HCT116 (cell line): ENCODE measurements at regions not wholly inside any gene's neighbourhood (a gene's known extent, or its start where the extent isn't known, plus 50 kb on each side); places are given as distances from the start of the nearest gene placed in this dataset.

Experiments
- ATAC-seq: fragments of 200-7000 bp; cut with Tn5 transposase; 2 replicates; pipeline ENCODE4 v1.9.1; 2020; ENCODE audit warnings: mild to moderate bottlenecking, moderate library complexity
- BruUV-seq: library from RNA; stranded (reverse); fragments of 400-500 nt; replicated peaks from 2 replicates; lab custom pipeline; 2021; lab: Mats Ljungman, UMichigan
- CTCF ChIA-PET: fragments of 300-600 bp; sonication (Branson Sonifier 250); formaldehyde crosslinking; loops from one replicate; lab custom pipeline; 2021; ENCODE audit warnings: antibody characterized with exemption; lab: Charles Lee
- POLR2A ChIA-PET: fragments of 300-600, 350-600 bp; sonication (Branson Sonifier 250); formaldehyde crosslinking; loops from one replicate; lab custom pipeline; 2021; ENCODE audit warnings: antibody characterized with exemption; lab: Charles Lee
- RAD21 ChIA-PET, 2 experiments: fragments of 300-600 bp; sonication (Branson Sonifier 250); formaldehyde crosslinking; loops; one replicate each; lab custom pipeline; 2023; ENCODE audit warnings: low total read pairs in 2 of 2; ENCODE audit not compliant: uncharacterized antibody in 2 of 2, unreplicated experiment in 2 of 2, low non-redundant PET in 1 of 2; lab: Charles Lee
- DNase-seq: peaks from one replicate; pipeline ENCODE4 v3.0.0-alpha.2; 2010; ENCODE audit warnings: low read depth, low spot score
- H2AFZ ChIP-seq: fragments of 200-600 bp; shearing (Covaris generic), sonication (generic); 2 replicates; pipeline ENCODE4 v1.6.1; 2017; ENCODE audit warnings: low read depth, mixed run types, mixed read lengths, antibody characterized with exemption, low read length; ENCODE audit not compliant: poor library complexity, severe bottlenecking
- H3K27ac ChIP-seq: 2 replicates; pipeline ENCODE4 v1.5.1; 2012; ENCODE audit warnings: low read depth, low read length
- H3K27me3 ChIP-seq: fragments of 200-600 bp; sonication (generic); 2 replicates; pipeline ENCODE4 v1.6.1; 2016; ENCODE audit warnings: mixed run types, low read length, mixed read lengths; ENCODE audit not compliant: insufficient read depth
- H3K36me3 ChIP-seq, 2 experiments: fragments of 200-500 bp in 1 of 2; fragments of 200-600 bp in 1 of 2; sonication (Bioruptor generic) in 1 of 2; sonication (generic) in 1 of 2; 2 replicates each; pipeline versions ENCODE4 v1.5.1 to v1.6.1; 2014 to 2016; ENCODE audit warnings: low read length in 2 of 2, inconsistent platforms in 1 of 2, mixed read lengths in 1 of 2, mixed run types in 1 of 2; ENCODE audit not compliant: insufficient read depth in 2 of 2, control insufficient read depth in 1 of 2
- H3K4me1 ChIP-seq, 2 experiments: fragments of 200-600 bp in 1 of 2; sonication (generic) in 1 of 2; 2 replicates each; pipeline versions ENCODE4 v1.5.1 to v1.6.1; 2012 to 2017; ENCODE audit warnings: low read length in 2 of 2, inconsistent platforms in 1 of 2, mild to moderate bottlenecking in 1 of 2, mixed read lengths in 1 of 2, mixed run types in 1 of 2, moderate library complexity in 1 of 2; ENCODE audit not compliant: insufficient read depth in 2 of 2, control insufficient read depth in 1 of 2
- H3K4me2 ChIP-seq: fragments of 200-600 bp; sonication (generic); 2 replicates; pipeline ENCODE4 v1.6.1; 2017; ENCODE audit warnings: mixed run types, low read length, mixed read lengths
- H3K4me3 ChIP-seq, 2 experiments: fragments of 200-600 bp in 1 of 2; sonication (generic) in 1 of 2; replicated peaks in 1 of 2; 2 replicates each; pipeline ENCODE4 v1.5.1; 2011 to 2016; ENCODE audit warnings: low read length in 2 of 2, control low read depth in 1 of 2, low read depth in 1 of 2, mild to moderate bottlenecking in 1 of 2, mixed read lengths in 1 of 2, mixed run types in 1 of 2
- H3K79me2 ChIP-seq: fragments of 200-600 bp; sonication (generic); 2 replicates; pipeline ENCODE4 v1.6.1; 2017; ENCODE audit warnings: mild to moderate bottlenecking, mixed run types, low read length, moderate library complexity, mixed read lengths; ENCODE audit not compliant: insufficient read depth
- H3K9ac ChIP-seq: fragments of 200-600 bp; sonication (generic); 2 replicates; pipeline ENCODE4 v1.6.1; 2016; ENCODE audit warnings: low read length, mixed read lengths
- H3K9me2 ChIP-seq: fragments of 200-600 bp; sonication (generic), shearing (Covaris generic); 2 replicates; pipeline ENCODE4 v1.6.1; 2017; ENCODE audit warnings: mixed run types, mild to moderate bottlenecking, moderate library complexity; ENCODE audit not compliant: insufficient read depth
- H3K9me3 ChIP-seq, 2 experiments: fragments of 200-500 bp in 1 of 2; fragments of 200-600 bp in 1 of 2; sonication (Bioruptor generic) in 1 of 2; sonication (generic) in 1 of 2; 2 replicates each; pipeline ENCODE4 v1.6.1; 2014 to 2017; ENCODE audit warnings: low read length in 2 of 2, mixed read lengths in 2 of 2, inconsistent platforms in 1 of 2, low read depth in 1 of 2, mild to moderate bottlenecking in 1 of 2, mixed run types in 1 of 2, moderate library complexity in 1 of 2; ENCODE audit not compliant: control insufficient read depth in 1 of 2, insufficient read depth in 1 of 2
- H4K20me1 ChIP-seq: fragments of 200-600 bp; sonication (generic), shearing (Covaris generic); 2 replicates; pipeline ENCODE4 v1.6.1; 2017; ENCODE audit warnings: mixed run types, mild to moderate bottlenecking, moderate library complexity; ENCODE audit not compliant: insufficient read depth
- EGR1 ChIP-seq: IDR thresholded peaks from 2 replicates; pipeline ENCODE4 v1.6.1; 2012; ENCODE audit warnings: low read depth
- ELF1 ChIP-seq: IDR thresholded peaks from 2 replicates; pipeline ENCODE4 v1.6.1; 2012; ENCODE audit warnings: low read depth, borderline replicate concordance
- EZH2 ChIP-seq: fragments of 200-600 bp; sonication (generic); IDR thresholded peaks from 2 replicates; pipeline ENCODE4 v1.6.1; 2017; ENCODE audit warnings: antibody characterized with exemption, mixed run types
- EZH2phosphoT487 ChIP-seq: fragments of 200-600 bp; IDR thresholded peaks from 2 replicates; pipeline ENCODE4 v1.6.1; 2018; ENCODE audit warnings: antibody characterized with exemption, borderline replicate concordance
- JUND ChIP-seq: IDR thresholded peaks from 2 replicates; pipeline ENCODE4 v1.6.1; 2012
- POLR2AphosphoS5 ChIP-seq: IDR thresholded peaks from 2 replicates; pipeline ENCODE4 v1.6.1; 2011; ENCODE audit warnings: mild to moderate bottlenecking, low read depth, low read length, moderate library complexity
- SIN3A ChIP-seq: IDR thresholded peaks from 2 replicates; pipeline ENCODE4 v1.6.1; 2012; ENCODE audit warnings: low read depth
- SP1 ChIP-seq: IDR thresholded peaks from 2 replicates; pipeline ENCODE4 v1.6.1; 2012; ENCODE audit warnings: low read depth
- TCF7L2 ChIP-seq: IDR thresholded peaks from 2 replicates; pipeline ENCODE4 v1.7.0; 2011; ENCODE audit warnings: borderline replicate concordance, inconsistent platforms; ENCODE audit not compliant: insufficient read depth, insufficient read length; ENCODE audit errors: extremely low read depth
- YY1 ChIP-seq: IDR thresholded peaks from 2 replicates; pipeline ENCODE4 v1.6.1; 2011; ENCODE audit warnings: low read length, low read depth, moderate library complexity, mild to moderate bottlenecking; ENCODE audit not compliant: insufficient replicate concordance; ENCODE audit errors: extremely low read depth
- ZFX ChIP-seq: fragments of 450-650 bp; IDR thresholded peaks from 2 replicates; pipeline ENCODE4 v1.6.1; 2017
- intact Hi-C: fragments of 100-400 bp; cut with micrococcal nuclease; formaldehyde crosslinking; loops from 2 replicates; pipeline ENCODE4 v1.10.0; 2022
- TF ChIP-seq, protein P1 (sequence below): IDR thresholded peaks from 2 replicates; pipeline ENCODE4 v1.6.1; 2011; ENCODE audit warnings: mild to moderate bottlenecking, low read length, moderate library complexity; ENCODE audit not compliant: insufficient replicate concordance; ENCODE audit errors: extremely low read depth
- TF ChIP-seq, protein P2 (sequence below), 3 experiments: fragments of 200-600 bp in 1 of 3; sonication (generic) in 1 of 3; IDR thresholded peaks in 2 of 3; conservative IDR thresholded peaks in 1 of 3; 2 replicates each; pipeline ENCODE4 v1.5.1; 2012 to 2017; ENCODE audit warnings: low read depth in 2 of 3, low read length in 2 of 3, antibody characterized with exemption in 1 of 3, borderline replicate concordance in 1 of 3, control low read depth in 1 of 3, mild to moderate bottlenecking in 1 of 3, mixed read lengths in 1 of 3, mixed run types in 1 of 3, moderate library complexity in 1 of 3; ENCODE audit not compliant: insufficient read depth in 1 of 3
- TF ChIP-seq, protein P3 (sequence below): IDR thresholded peaks from 2 replicates; pipeline ENCODE4 v1.6.1; 2012

DNA sequence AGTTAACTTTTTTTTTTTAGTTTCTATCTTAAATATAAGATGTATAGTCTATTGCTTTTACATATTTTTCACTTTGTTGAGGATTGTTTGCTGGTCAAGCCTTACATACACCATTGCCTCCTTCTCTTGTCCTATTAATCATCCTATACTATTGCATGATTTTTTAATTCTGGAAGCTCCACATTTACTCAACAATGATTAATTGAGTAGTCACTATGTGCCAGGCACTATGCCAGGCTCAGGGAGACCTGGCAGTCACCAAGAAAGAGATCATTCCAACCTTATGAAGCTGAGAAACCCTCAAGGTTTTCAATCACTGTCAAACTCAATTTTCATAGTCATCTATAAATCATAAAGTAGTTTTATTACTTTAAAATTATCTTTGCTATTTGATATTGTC lies 626.2 kb downstream of the IGSF11 start:
- no peaks in the 10 kb centered on the region for H3K27me3 ChIP-seq
- intact Hi-C loops, result no loop called here
- no peak for ATAC-seq
- no peaks in the 10 kb centered on the region for H3K79me2 ChIP-seq
- H4K20me1 ChIP-seq, result no peaks in the 10 kb centered on the region
- ChIA-PET POLR2A (no interaction called here), RAD21 (no interaction called here), CTCF (no interaction called here)
- H3K36me3 ChIP-seq, result no peaks in the 10 kb centered on the region
- H3K9me3 ChIP-seq, result no peaks in the 10 kb centered on the region
- no peak overlapping the region for H2AFZ ChIP-seq
- no peaks in the 10 kb centered on the region for H3K4me1 ChIP-seq
- H3K9me2 ChIP-seq, result no peaks in the 10 kb centered on the region
- H3K4me3 ChIP-seq, result no peak overlapping the region
- no TSS peak for BruUV-seq
- no peak for TF ChIP-seq SP1
- TF ChIP-seq ZFX, result no peak
- no peak for TF ChIP-seq SIN3A
- no peak overlapping the region for H3K4me2 ChIP-seq
- no peak overlapping the region for H3K9ac ChIP-seq
- DNase-seq, result no peak
- H3K27ac ChIP-seq, result no peak overlapping the region

DNA sequence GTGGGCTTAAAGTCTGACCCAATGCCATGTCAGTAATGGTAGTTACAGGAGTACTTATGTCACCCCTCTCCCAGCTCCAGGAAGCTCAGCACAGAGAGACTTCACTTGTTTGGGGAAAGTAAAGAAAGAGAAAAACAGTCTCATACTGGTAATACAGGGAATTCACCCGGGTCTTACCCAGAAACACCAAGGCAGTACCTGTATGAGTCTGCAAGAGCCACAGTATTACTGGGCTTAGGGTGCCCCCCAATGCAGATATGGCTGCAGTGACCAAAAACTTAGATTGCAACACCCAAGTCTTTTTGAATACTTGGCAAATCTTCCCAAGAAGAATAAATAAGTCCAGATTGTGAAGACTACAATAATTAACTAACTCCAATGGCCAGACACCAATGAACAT lies 622.1 kb downstream of the IGSF11 start:
- no peaks in the 10 kb centered on the region for H3K4me1 ChIP-seq
- H3K79me2 ChIP-seq, result no peaks in the 10 kb centered on the region
- H3K27ac ChIP-seq, result no peak overlapping the region
- H2AFZ ChIP-seq, result no peak overlapping the region
- ChIA-PET RAD21 (no interaction called here), CTCF (no interaction called here), POLR2A (no interaction called here)
- H3K4me2 ChIP-seq, result no peak overlapping the region
- no TSS peak for BruUV-seq
- no peak overlapping the region for H3K9ac ChIP-seq
- no peaks in the 10 kb centered on the region for H4K20me1 ChIP-seq
- no peaks in the 10 kb centered on the region for H3K9me2 ChIP-seq
- H3K4me3 ChIP-seq, result no peak overlapping the region
- intact Hi-C loops, result no loop called here
- TF ChIP-seq EZH2phosphoT487 (no peak), JUND (no peak), POLR2AphosphoS5 (no peak), EGR1 (no peak), TCF7L2 (no peak), SIN3A (no peak), YY1 (no peak), ZFX (no peak), ELF1 (no peak), EZH2 (no peak)
- TF ChIP-seq, protein P1, sequence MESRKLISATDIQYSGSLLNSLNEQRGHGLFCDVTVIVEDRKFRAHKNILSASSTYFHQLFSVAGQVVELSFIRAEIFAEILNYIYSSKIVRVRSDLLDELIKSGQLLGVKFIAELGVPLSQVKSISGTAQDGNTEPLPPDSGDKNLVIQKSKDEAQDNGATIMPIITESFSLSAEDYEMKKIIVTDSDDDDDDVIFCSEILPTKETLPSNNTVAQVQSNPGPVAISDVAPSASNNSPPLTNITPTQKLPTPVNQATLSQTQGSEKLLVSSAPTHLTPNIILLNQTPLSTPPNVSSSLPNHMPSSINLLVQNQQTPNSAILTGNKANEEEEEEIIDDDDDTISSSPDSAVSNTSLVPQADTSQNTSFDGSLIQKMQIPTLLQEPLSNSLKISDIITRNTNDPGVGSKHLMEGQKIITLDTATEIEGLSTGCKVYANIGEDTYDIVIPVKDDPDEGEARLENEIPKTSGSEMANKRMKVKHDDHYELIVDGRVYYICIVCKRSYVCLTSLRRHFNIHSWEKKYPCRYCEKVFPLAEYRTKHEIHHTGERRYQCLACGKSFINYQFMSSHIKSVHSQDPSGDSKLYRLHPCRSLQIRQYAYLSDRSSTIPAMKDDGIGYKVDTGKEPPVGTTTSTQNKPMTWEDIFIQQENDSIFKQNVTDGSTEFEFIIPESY, result no peak
- TF ChIP-seq, protein P2, sequence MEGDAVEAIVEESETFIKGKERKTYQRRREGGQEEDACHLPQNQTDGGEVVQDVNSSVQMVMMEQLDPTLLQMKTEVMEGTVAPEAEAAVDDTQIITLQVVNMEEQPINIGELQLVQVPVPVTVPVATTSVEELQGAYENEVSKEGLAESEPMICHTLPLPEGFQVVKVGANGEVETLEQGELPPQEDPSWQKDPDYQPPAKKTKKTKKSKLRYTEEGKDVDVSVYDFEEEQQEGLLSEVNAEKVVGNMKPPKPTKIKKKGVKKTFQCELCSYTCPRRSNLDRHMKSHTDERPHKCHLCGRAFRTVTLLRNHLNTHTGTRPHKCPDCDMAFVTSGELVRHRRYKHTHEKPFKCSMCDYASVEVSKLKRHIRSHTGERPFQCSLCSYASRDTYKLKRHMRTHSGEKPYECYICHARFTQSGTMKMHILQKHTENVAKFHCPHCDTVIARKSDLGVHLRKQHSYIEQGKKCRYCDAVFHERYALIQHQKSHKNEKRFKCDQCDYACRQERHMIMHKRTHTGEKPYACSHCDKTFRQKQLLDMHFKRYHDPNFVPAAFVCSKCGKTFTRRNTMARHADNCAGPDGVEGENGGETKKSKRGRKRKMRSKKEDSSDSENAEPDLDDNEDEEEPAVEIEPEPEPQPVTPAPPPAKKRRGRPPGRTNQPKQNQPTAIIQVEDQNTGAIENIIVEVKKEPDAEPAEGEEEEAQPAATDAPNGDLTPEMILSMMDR (IDR thresholded peaks at IDR 0.05 in 2 of 3, conservative IDR thresholded peaks at IDR 0.05 in 1 of 3; ENCODE audit: borderline replicate concordance in 1 of 3, insufficient read depth in 1 of 3, low read depth in 2 of 3, low read length in 2 of 3), result no peak
- TF ChIP-seq, protein P3, sequence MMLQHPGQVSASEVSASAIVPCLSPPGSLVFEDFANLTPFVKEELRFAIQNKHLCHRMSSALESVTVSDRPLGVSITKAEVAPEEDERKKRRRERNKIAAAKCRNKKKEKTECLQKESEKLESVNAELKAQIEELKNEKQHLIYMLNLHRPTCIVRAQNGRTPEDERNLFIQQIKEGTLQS, result no peak
- no peaks in the 10 kb centered on the region for H3K9me3 ChIP-seq
- DNase-seq, result no peak
- no peak for ATAC-seq
- H3K27me3 ChIP-seq, result no peaks in the 10 kb centered on the region
- no peaks in the 10 kb centered on the region for H3K36me3 ChIP-seq
